Stomach (tissue), 8 donors: ENCODE measurements at regions not wholly inside any gene's neighbourhood (a gene's known extent, or its start where the extent isn't known, plus 50 kb on each side); places are given as distances from the start of the nearest gene placed in this dataset.

Experiments
- DNase-seq, 2 donors: peaks; one replicate each; pipeline versions ENCODE4 v3.0.0 to v3.0.0-alpha.2; 2013 to 2019
- H3K27ac ChIP-seq, 5 donors: fragments of 200-600 bp in 4 of 5; sonication (generic) in 4 of 5; one replicate each; pipeline ENCODE4 v1.5.1; 2013 to 2019; ENCODE audit warnings: mild to moderate bottlenecking in 1 of 5, moderate library complexity in 1 of 5
- H3K27me3 ChIP-seq, 3 donors: fragments of 200-600 bp; sonication (generic); one replicate each; pipeline ENCODE4 v1.5.1; 2017 to 2019; ENCODE audit warnings: mixed run types in 1 of 3
- H3K36me3 ChIP-seq, 4 donors: fragments of 200-600 bp; sonication (generic); 1 replicate in 3 of 4; 2 replicates in 1 of 4; pipeline ENCODE4 v1.5.1; 2016 to 2019
- H3K4me1 ChIP-seq, 4 donors: fragments of 200-600 bp; sonication (generic); one replicate each; pipeline ENCODE4 v1.5.1; 2016 to 2019
- H3K4me3 ChIP-seq, 4 donors: fragments of 200-600 bp; sonication (generic) in 3 of 4; one replicate each; pipeline ENCODE4 v1.5.1; 2016 to 2019; ENCODE audit warnings: mild to moderate bottlenecking in 1 of 4
- H3K9me3 ChIP-seq, 4 donors: fragments of 200-600 bp; sonication (generic); one replicate each; pipeline ENCODE4 v1.5.1; 2016 to 2019
- CTCF ChIP-seq, 7 experiments: fragments of 450-650 bp in 4 of 7; fragments of 200-600 bp in 3 of 7; sonication (generic) in 3 of 7; IDR thresholded peaks; one replicate each; pipeline ENCODE4 v1.5.1; 2016 to 2019; ENCODE audit warnings: antibody characterized with exemption in 7 of 7, control low read depth in 2 of 7, mild to moderate bottlenecking in 1 of 7
- EP300 ChIP-seq: sonication (generic); formaldehyde crosslinking; IDR thresholded peaks from one replicate; pipeline ENCODE4 v1.6.1; 2017; ENCODE audit warnings: antibody characterized with exemption
- POLR2A ChIP-seq, 4 donors: fragments of 450-650 bp; IDR thresholded peaks; one replicate each; pipeline ENCODE4 v1.6.1; 2016; ENCODE audit warnings: antibody characterized with exemption in 4 of 4, control low read depth in 2 of 4, mild to moderate bottlenecking in 1 of 4, moderate library complexity in 1 of 4
- POLR2AphosphoS5 ChIP-seq, 3 donors: sonication (generic); formaldehyde crosslinking; IDR thresholded peaks; one replicate each; pipeline ENCODE4 v1.6.1; 2016; ENCODE audit warnings: antibody characterized with exemption in 3 of 3
- WGBS, 5 donors: extraction: QIAGEN DNeasy Blood & Tissue Kit in 3 of 5; methylation state at CpG; one replicate each; pipeline versions ENCODE4 v1.1.5 to v1.1.7; 2013 to 2018; 5-methylcytosine and 5-hydroxymethylcytosine counted together
- intact Hi-C: fragments of 100-400 bp; cut with DNase I; formaldehyde crosslinking; loops from one replicate; pipeline ENCODE4 v1.15.1; 2023; ENCODE audit warnings: low total_unique reads
- donor health status: healthy with polysubstance abuse.
- donor health status: Bipolar disorder and iron deficiency.
- donor health status: healthy.

- no peaks in the 10 kb centered on the region for H3K27me3 ChIP-seq
- DNase-seq, result no peak
- intact Hi-C loops, result no loop called here
- H3K27ac ChIP-seq, result no peak overlapping the region
- 72 to 92% (median 83%) methylated on average over 8 to 25 of the region's 25 CpGs for WGBS, 5 donors
- H3K9me3 ChIP-seq, result no peaks in the 10 kb centered on the region
- TF ChIP-seq POLR2A (IDR thresholded peaks at IDR 0.05) (no peak), CTCF (IDR thresholded peaks at IDR 0.05) (no peak)
- peaks cover 23 to 49% (median 31%) of the 10 kb centered on the region in 4 donors for H3K4me1 ChIP-seq
- H3K4me3 ChIP-seq, result no peak overlapping the region
- H3K36me3 ChIP-seq, result peaks cover 22 to 65% (median 53%) of the 10 kb centered on the region in 4 donors
Observed at GRCh38 chr12:124449623-124450375, 117.6 kb downstream of the NCOR2 start.

GRCh38 chr12:124448955-124449622 is 118.3 kb downstream of the NCOR2 start:
- H3K36me3 ChIP-seq, result peaks cover 22 to 71% (median 60%) of the 10 kb centered on the region in 4 donors
- intact Hi-C loops, result no loop called here
- no peak overlapping the region for H3K4me3 ChIP-seq
- peaks cover 16 to 49% (median 28%) of the 10 kb centered on the region in 4 donors for H3K4me1 ChIP-seq
- no peaks in the 10 kb centered on the region for H3K9me3 ChIP-seq
- DNase-seq, result no peak
- H3K27me3 ChIP-seq, result no peaks in the 10 kb centered on the region
- TF ChIP-seq POLR2AphosphoS5 (IDR thresholded peaks at IDR 0.05) (no peak), EP300 (no peak), POLR2A (IDR thresholded peaks at IDR 0.05) (no peak), CTCF (IDR thresholded peaks at IDR 0.05) (no peak)
- H3K27ac ChIP-seq, result no peak overlapping the region
- WGBS, 5 donors, result 88 to 95% (median 91%) methylated on average over 12 of the region's 12 CpGs

- Histone ChIP-seq H3K4me3 (no peak overlapping the region), H3K27ac (no peak overlapping the region), H3K9me3 (no peaks in the 10 kb centered on the region), H3K27me3 (no peaks in the 10 kb centered on the region), H3K36me3 (peaks cover 22 to 78% (median 67%) of the 10 kb centered on the region in 4 donors), H3K4me1 (peaks cover 9 to 48% (median 22%) of the 10 kb centered on the region in 4 donors)
- 86 to 94% (median 92%) methylated on average over 13 to 23 of the region's 23 CpGs for WGBS, 5 donors
- TF ChIP-seq POLR2AphosphoS5 (IDR thresholded peaks at IDR 0.05), result no peak
- no peak for TF ChIP-seq CTCF (IDR thresholded peaks at IDR 0.05)
- no peak for TF ChIP-seq EP300
- TF ChIP-seq POLR2A (IDR thresholded peaks at IDR 0.05), result no peak
- no peak for DNase-seq
- intact Hi-C loops, result no loop called here
Observed at GRCh38 chr12:124448241-124448954, 119.0 kb downstream of the NCOR2 start.

- Histone ChIP-seq H3K36me3 (peaks cover 35 to 92% (median 86%) of the 10 kb centered on the region in 4 donors), H3K4me3 (no peak overlapping the region), H3K9me3 (no peaks in the 10 kb centered on the region), H3K27me3 (no peaks in the 10 kb centered on the region), H3K27ac (no peak overlapping the region), H3K4me1 (peaks cover 0 to 39% (median 11%) of the 10 kb centered on the region in 4 donors)
- no peak for DNase-seq
- WGBS, 5 donors, result 63 to 93% (median 88%) methylated on average over 2 of the region's 2 CpGs
- no peak for TF ChIP-seq CTCF (IDR thresholded peaks at IDR 0.05)
- no peak for TF ChIP-seq POLR2A (IDR thresholded peaks at IDR 0.05)
- TF ChIP-seq POLR2AphosphoS5 (IDR thresholded peaks at IDR 0.05), result no peak
- TF ChIP-seq EP300, result no peak
- intact Hi-C loops, result no loop called here
Observed at GRCh38 chr12:124446364-124446763, 121.0 kb downstream of the NCOR2 start.
